GM13977 (cell line): ENCODE measurements at regions not wholly inside any gene's neighbourhood (a gene's known extent, or its start where the extent isn't known, plus 50 kb on each side); places are given as distances from the start of the nearest gene placed in this dataset.

Source experiments
- DNase-seq: peaks from one replicate; pipeline ENCODE4 v3.0.0; 2012; ENCODE audit warnings: low spot score
- CTCF ChIP-seq: IDR thresholded peaks from 2 replicates; pipeline ENCODE4 v1.5.1; 2012; ENCODE audit warnings: mild to moderate bottlenecking, control low read depth; ENCODE audit not compliant: insufficient read depth; ENCODE audit errors: extremely low read depth, missing control alignments
- in situ Hi-C: fragments of 300-500 bp; cut with MboI; formaldehyde crosslinking; loops from one replicate; pipeline ENCODE4 v1.12.0; 2022; ENCODE audit warnings: low sequenced_read_pairs, low pct_unique_long_range_greater_than_20kb, mixed read lengths, inconsistent platforms; ENCODE audit not compliant: unreplicated experiment

- in situ Hi-C loops = no loop called here
- no peak for DNase-seq
- TF ChIP-seq CTCF = no peak
Observed at GRCh38 chr16:6709736-6710135, 622.9 kb upstream of the RBFOX1 start.

DNA sequence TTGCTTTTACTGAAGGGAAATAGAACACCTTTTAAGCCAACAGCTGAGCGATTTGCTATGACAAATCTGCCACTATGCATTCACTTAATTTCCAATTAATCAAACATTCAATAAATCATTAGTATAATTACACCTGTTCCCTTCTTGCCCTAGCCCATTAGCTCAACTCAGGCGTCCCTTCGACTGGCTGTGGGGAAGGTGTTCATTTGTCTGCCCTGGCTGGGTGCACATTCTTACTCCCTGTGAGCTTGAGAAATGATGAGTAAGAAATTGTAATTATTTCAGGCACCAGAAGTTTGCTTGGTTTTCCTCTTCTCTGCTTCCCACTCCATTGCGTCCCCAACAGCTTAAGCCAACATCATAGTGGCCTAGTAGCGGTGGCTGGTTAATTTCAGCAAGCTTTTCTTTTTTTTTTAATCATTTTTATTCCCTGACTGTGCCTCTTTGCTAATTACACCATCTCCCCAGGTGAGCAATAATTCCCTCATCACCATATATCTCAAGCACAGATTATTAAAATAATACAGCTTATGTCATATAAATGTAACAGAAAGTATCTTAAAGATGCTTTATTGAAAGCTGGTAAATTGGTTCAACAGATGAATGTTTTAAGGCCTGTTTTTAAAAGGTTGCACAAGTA lies 623.9 kb upstream of the RBFOX1 start:
- DNase-seq = no peak
- in situ Hi-C loops = no loop called here
- TF ChIP-seq CTCF = no peak

DNA sequence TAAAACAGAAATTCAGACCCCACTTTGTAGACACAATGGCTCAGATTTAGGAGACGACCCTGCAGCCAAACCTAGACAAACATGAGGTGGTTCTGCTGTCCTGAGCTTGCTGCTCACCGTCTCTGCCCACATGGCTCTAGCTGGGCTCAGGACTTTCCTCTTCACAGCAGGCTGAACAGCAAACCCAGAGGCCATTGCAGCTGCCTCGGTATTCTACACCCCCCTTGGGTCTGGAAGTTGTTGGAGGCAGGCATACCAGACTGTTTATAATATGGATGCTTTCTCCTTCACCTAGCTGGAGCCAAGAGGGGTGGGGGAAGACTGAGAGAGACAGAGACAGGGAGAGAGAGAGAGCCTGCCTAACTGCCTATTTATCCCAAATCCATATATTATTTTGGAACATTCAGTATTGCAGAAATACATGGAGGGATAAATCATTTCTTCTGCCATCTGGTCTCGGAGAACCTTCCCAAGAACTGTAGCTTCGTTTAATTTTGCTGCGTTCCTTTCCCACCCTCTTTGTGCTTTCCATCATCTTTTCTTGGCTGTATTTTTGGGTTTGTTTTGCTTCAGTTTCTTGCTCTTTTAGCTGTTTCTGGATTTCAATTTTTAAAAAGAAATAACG lies 628.2 kb upstream of the RBFOX1 start:
- no peak for TF ChIP-seq CTCF
- in situ Hi-C loops = no loop called here
- DNase-seq = no peak

- in situ Hi-C loops = no loop called here
- TF ChIP-seq CTCF = no peak
- no peak for DNase-seq
Observed at GRCh38 chr16:6701096-6701495, 631.5 kb upstream of the RBFOX1 start.

DNA sequence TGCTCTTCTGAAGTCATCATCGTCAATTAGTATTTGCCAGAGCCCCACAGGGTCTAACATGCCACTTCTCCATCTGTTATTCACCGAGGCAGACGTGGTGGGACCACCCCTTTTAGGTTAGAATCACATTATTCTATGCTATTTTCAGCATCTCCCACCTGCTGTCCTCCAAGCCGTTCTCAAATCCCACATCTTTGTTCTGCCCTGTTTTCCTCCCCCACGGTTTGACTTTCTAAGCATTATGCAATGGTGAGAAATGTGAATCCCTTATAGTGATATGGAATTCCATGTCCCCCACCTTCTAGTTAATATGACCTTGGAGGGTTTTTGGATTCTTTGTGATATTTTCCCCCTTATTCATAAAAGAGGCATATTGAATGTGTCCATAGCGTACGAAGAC lies 634.1 kb upstream of the RBFOX1 start:
- no peak for TF ChIP-seq CTCF
- in situ Hi-C loops = no loop called here
- no peak for DNase-seq

DNA sequence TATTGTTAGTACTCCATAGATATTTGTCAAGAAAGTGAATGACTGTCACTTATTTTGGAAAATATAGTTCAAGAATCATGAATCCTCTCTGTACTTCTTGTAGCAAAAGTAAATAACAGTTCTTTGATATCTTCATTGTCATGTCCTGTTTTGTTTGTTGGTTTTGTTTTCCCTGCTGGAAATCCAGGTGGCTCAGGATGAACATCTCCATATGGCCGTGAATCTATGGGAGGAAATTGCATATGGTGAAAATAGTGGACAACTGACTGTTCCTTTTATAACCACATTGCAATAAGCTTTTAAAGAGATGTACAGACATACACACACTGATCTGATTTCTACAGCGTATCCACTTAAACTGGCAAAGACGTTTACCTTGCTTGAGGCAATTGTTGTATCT lies 637.0 kb upstream of the RBFOX1 start:
- DNase-seq = no peak
- in situ Hi-C loops = no loop called here
- TF ChIP-seq CTCF = no peak
